ENCODE measurements at regions not wholly inside any gene's neighbourhood (a gene's known extent, or its start where the extent isn't known, plus 50 kb on each side); places are given as distances from the start of the nearest gene placed in this dataset.

GRCh38 chr17:13128676-13129075, 110.8 kb upstream of the ELAC2 start:
- H3K4me3 ChIP-seq = no peak overlapping the region
- WGBS, 5 donors = 52 to 77% (median 62%) methylated on average over 1 of the region's 1 CpG
- H3K27ac ChIP-seq = no peak overlapping the region
- no peaks in the 10 kb centered on the region for H3K36me3 ChIP-seq
- no peaks in the 10 kb centered on the region for H3K27me3 ChIP-seq
- TF ChIP-seq CTCF (IDR thresholded peaks at IDR 0.05) (no peak), POLR2A (IDR thresholded peaks at IDR 0.05) (no peak), POLR2AphosphoS5 (IDR thresholded peaks at IDR 0.05) (no peak), EP300 (IDR thresholded peaks at IDR 0.05) (no peak)
- no peaks in the 10 kb centered on the region for H3K4me1 ChIP-seq
- DNase-seq = no peak
- intact Hi-C loops (cut with DNase I; ENCODE audit: low total_unique reads) = no loop called here
- H3K9me3 ChIP-seq = no peaks in the 10 kb centered on the region

DNA sequence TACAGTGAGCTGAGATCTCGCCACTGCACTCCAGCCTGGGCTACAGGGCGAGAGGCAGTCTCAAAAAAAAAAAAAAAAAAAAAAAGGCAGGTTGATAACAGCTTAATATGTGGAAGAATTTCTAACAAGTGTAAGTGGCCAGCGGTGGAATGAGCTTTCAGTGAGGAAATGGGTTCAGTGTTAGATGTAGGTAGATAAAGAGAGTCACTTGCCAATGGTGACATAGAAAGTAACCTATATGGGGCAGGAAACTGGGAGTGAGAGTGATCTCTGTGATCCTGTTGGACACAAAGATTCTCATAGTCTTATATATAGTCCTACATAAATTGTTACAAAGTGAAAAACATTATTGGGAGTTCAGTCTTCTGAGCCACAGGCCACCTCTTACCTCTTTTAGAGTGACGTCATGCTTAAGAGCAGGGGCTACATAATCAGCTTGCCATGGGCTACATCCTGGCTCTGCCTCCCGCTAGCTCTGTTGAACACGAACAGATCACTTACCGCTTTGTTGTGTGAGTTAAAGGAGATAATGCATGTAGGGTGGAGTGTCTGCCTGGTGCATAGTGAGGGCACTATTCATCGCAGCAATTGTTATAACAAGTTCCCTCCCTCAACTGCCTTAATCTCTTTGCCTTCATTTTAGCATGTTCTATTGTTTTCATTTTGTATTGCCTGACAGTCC, 110.2 kb upstream of the ELAC2 start:
- no peaks in the 10 kb centered on the region for H3K9me3 ChIP-seq
- intact Hi-C loops (cut with DNase I; ENCODE audit: low total_unique reads) = no loop called here
- no peaks in the 10 kb centered on the region for H3K36me3 ChIP-seq
- no peak overlapping the region for H3K4me3 ChIP-seq
- TF ChIP-seq POLR2A (IDR thresholded peaks at IDR 0.05) = no peak
- 84 to 93% (median 91%) methylated on average over 8 of the region's 8 CpGs for whole genome bisulfite sequencing, 5 donors
- no peak for DNase-seq
- H3K4me1 ChIP-seq = no peaks in the 10 kb centered on the region
- H3K27ac ChIP-seq = no peak overlapping the region
- H3K27me3 ChIP-seq = no peaks in the 10 kb centered on the region

DNA sequence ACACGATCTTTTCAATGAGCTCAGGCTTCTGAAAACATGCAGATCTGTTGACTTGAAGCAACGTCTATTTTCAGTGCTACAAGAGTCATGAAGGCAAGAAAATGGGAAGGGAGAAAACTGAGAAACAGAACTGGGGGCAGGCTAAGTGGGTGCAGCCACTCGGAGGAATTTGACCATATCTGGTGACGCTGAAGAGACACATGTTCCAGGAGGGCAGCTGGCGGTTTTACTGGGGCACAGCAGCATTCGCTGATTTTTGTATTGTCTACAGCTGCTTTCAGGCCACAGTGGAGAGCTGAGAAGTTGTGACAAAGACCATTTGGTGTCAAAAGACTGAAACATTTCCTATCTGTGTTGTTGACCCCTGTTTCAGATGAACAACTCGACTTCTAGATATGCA, 103.0 kb upstream of the ELAC2 start:
- 59 to 70% (median 65%) methylated on average over 7 of the region's 7 CpGs for WGBS, 5 donors
- Histone ChIP-seq H3K9me3 (no peaks in the 10 kb centered on the region), H3K27me3 (no peaks in the 10 kb centered on the region), H3K4me1 (no peaks in the 10 kb centered on the region), H3K36me3 (no peaks in the 10 kb centered on the region), H3K4me3 (no peak overlapping the region), H3K27ac (no peak overlapping the region)
- TF ChIP-seq POLR2AphosphoS5 (IDR thresholded peaks at IDR 0.05) (no peak), POLR2A (IDR thresholded peaks at IDR 0.05) (no peak)
- no peak for DNase-seq
- intact Hi-C loops (cut with DNase I; ENCODE audit: low total_unique reads) = no loop called here

DNA sequence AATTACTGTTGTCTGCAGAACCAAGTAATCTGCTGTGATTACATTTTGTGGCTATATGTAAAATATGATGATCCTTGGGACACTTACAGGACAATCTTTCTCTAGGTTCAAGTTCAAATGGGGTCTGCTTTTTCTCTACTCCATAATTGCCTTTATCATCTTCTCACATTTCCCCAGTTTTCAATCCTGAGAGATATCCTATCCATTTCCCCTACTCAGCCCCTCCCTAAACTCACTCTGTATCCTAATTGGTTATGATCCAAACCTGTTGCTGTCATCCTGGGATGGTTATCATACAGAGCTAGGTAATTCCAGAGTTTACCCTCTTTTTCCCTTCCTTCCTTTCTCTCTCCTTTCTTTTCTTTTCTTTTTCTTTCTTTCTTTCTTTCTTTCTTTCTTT, 100.5 kb upstream of the ELAC2 start:
- TF ChIP-seq CTCF (IDR thresholded peaks at IDR 0.05) (no peak), EP300 (IDR thresholded peaks at IDR 0.05) (no peak), POLR2AphosphoS5 (IDR thresholded peaks at IDR 0.05) (no peak), POLR2A (IDR thresholded peaks at IDR 0.05) (no peak)
- H3K27me3 ChIP-seq = peaks cover 0 to 13% (median 0%) of the 10 kb centered on the region in 3 donors
- intact Hi-C loops (cut with DNase I; ENCODE audit: low total_unique reads) = no loop called here
- H3K4me1 ChIP-seq = peaks cover 0 to 6% (median 4%) of the 10 kb centered on the region in 4 donors
- no peak for DNase-seq
- H3K9me3 ChIP-seq = no peaks in the 10 kb centered on the region
- no peaks in the 10 kb centered on the region for H3K36me3 ChIP-seq
- H3K27ac ChIP-seq = no peak overlapping the region
- H3K4me3 ChIP-seq = no peak overlapping the region

DNA sequence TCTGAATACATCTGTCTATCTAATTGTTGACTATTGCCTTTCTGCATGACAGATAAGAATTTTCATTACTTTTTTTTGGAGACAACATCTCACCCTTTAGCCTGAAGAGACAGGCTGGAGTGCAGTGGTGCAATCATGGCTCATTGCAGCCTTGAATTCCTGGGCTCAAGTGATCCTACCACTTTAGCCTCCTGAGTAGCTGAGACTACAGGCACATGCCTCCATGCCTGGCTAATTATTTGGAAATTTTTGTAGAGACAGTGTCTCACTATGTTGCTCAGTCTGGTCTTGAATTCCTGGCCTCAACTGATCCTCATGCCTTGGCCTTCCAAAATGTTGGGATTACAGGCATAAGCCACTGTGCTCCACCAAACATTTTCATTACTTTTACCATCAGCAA, 99.8 kb upstream of the ELAC2 start:
- no peaks in the 10 kb centered on the region for H3K36me3 ChIP-seq
- H3K9me3 ChIP-seq = no peaks in the 10 kb centered on the region
- no peak overlapping the region for H3K4me3 ChIP-seq
- H3K27ac ChIP-seq = no peak overlapping the region
- no peak for DNase-seq
- peaks cover 0 to 6% (median 4%) of the 10 kb centered on the region in 4 donors for H3K4me1 ChIP-seq
- no peak for TF ChIP-seq CTCF (IDR thresholded peaks at IDR 0.05)
- intact Hi-C loops (cut with DNase I; ENCODE audit: low total_unique reads) = no loop called here
- H3K27me3 ChIP-seq = peaks cover 0 to 20% (median 0%) of the 10 kb centered on the region in 3 donors

Data from stomach (tissue), 8 donors.